Epithelial cell of proximal tubule (primary cell): ENCODE measurements at regions not wholly inside any gene's neighbourhood (a gene's known extent, or its start where the extent isn't known, plus 50 kb on each side); places are given as distances from the start of the nearest gene placed in this dataset.

Experiments used
- DNase-seq: peaks from one replicate; pipeline ENCODE4 v3.0.0-alpha.2; 2011; ENCODE audit warnings: low read depth
- H3K4me3 ChIP-seq: 2 replicates; pipeline ENCODE4 v1.5.1; 2011; ENCODE audit warnings: low read depth, mild to moderate bottlenecking, low read length
- TF ChIP-seq, protein P1 (sequence below): conservative IDR thresholded peaks from 2 replicates; pipeline ENCODE4 v1.5.1; 2012; ENCODE audit warnings: low read depth, mild to moderate bottlenecking, low read length

DNA sequence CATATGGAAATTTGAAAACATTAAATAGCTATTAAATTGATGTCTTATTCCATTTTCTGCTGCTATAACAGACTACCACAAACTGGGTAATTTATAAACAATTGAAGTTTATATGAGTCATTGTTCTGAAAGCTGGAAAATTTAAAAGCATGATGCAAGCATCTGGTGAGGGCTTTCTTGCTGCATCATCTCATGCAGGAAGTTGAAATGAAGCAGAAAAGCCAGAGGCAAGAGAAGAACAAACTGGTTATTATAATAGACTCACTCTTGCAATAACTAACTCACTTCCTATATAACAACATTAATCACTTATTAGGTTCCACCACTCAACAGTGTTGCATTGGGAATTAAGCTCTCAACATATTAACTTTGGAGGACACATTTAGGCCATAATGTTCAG, 1277.4 kb downstream of the LRFN5 start:
- DNase-seq: peak; percentile 81

DNA sequence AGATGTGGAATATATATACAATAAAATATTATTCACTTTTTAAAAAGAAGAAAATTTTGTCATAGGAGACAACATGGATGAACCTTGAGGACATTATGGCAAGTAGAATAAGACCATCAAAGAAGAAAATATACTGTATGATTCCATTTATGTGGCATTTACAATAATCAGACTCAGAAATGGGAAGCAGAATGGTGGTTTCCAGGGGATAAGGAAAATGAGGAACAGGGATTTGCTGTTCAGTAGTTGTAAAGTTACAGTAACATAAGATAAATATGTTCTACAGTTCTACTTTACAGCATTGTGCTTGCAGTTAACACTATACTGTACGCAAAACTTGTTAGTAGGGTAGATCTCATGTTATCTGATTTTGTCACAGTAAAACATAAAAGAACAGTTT, 1271.0 kb downstream of the LRFN5 start:
- TF ChIP-seq, protein P1, sequence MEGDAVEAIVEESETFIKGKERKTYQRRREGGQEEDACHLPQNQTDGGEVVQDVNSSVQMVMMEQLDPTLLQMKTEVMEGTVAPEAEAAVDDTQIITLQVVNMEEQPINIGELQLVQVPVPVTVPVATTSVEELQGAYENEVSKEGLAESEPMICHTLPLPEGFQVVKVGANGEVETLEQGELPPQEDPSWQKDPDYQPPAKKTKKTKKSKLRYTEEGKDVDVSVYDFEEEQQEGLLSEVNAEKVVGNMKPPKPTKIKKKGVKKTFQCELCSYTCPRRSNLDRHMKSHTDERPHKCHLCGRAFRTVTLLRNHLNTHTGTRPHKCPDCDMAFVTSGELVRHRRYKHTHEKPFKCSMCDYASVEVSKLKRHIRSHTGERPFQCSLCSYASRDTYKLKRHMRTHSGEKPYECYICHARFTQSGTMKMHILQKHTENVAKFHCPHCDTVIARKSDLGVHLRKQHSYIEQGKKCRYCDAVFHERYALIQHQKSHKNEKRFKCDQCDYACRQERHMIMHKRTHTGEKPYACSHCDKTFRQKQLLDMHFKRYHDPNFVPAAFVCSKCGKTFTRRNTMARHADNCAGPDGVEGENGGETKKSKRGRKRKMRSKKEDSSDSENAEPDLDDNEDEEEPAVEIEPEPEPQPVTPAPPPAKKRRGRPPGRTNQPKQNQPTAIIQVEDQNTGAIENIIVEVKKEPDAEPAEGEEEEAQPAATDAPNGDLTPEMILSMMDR: no peak
- no peak for DNase-seq
- H3K4me3 ChIP-seq: no peak overlapping the region

More for the DNA sequence above, 1277.4 kb downstream of the LRFN5 start:
- H3K4me3 ChIP-seq: no peak overlapping the region
- TF ChIP-seq, protein P1: no peak

DNA sequence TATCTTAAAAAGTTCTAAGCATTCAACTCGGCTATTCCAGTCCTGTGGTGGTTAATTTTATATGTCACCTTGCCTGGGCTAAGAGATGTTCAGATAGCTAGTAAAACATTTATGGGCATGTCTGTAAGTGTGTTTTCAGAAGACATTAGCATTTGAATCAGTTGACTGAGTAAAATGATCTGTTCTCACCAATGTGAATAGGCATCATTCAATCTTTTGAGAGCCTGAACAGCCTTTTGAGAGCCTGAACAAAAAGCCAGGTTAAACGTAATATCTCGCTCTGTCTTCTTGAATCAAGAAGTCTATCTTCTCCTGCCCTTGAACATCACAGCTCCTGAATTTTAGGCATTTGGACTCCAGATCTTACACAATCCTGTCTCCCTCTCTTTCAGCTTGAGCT, 1266.1 kb downstream of the LRFN5 start:
- DNase-seq: no peak
- H3K4me3 ChIP-seq: no peak overlapping the region
- TF ChIP-seq, protein P1: no peak

DNA sequence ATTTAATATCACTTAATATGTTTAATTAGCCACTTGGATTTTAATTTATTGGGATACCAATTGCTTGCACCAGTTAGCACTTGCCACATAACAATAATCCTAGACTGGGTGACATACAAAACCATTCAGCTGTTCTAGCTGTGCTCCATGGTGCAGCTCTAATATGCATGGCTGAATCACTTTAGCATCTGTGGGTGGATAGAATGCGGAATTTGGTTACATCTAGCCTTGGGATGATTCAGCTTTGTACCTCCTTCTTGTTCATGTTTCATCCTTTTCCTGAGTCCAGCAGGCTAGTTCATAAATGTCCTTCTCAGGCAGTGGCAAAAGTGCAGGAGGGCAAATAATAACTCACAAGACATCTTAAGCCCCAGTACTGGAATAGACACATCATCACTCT, 1263.0 kb downstream of the LRFN5 start:
- peak; percentile 79 for DNase-seq
- no peak overlapping the region for H3K4me3 ChIP-seq
- TF ChIP-seq, protein P1: no peak

DNA sequence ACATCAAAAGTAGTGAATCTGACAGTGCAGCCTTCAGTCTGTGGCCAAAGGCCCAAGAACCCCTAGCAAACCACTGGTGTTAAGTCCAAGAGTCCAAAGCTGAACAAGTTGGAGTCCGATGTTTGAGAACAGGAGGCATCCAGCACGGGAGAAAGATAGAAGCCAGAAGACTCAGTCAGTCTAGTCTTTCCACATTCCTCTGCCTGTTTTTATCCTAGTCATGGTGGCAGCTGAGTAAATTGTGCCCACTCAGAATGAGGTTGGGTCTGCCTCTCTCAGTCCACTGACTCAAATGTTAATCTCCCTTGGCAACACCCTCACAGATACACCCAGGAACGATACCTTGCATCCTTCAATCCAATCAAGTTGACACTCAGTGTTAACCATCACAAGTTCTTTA, 1255.4 kb downstream of the LRFN5 start:
- no peak overlapping the region for H3K4me3 ChIP-seq
- TF ChIP-seq, protein P1: no peak
- DNase-seq: no peak

DNA sequence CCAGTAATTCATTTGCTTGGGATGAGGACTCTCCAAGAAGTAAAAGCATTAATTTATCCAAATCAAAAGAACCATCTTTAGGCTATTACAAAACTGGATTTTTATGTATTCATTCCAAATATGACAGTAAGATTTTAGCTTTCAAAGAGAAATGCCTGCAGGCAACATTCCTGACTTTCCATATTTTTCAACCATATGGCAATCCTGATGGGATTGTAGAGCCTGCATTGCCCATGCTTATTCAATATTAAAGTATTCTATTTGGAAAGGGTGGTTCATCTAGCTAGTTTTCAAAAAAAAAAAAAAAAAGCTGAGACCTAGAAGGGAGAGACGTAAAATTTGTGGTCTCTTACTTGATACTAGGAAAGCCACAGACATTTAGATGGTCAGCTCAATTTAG, 1253.7 kb downstream of the LRFN5 start:
- TF ChIP-seq, protein P1: no peak
- H3K4me3 ChIP-seq: no peak overlapping the region
- DNase-seq: no peak

DNA sequence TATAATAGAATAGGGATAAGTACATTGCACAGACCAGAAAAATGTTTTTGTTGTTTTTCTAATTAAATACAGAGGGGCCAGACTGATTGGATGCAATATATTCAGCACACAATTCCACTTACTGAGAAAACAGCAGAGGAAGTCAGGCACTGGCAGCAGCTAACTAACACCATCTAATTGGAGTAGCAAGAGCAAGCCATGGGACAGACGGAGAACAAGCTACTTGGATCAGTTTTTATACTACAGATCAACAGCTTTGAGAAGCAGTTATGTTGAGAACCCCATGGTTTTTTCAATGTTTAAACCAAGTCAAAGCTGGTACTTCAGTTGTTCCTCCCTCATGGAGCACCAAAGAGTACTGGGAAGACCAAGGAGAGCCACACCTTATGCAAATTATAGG, 1249.4 kb downstream of the LRFN5 start:
- no peak for DNase-seq
- TF ChIP-seq, protein P1: no peak
- H3K4me3 ChIP-seq: no peak overlapping the region
